GM12872 (cell line): ENCODE measurements at regions not wholly inside any gene's neighbourhood (a gene's known extent, or its start where the extent isn't known, plus 50 kb on each side); places are given as distances from the start of the nearest gene placed in this dataset.

Experiments used
- TF ChIP-seq, protein P1 (sequence below): IDR thresholded peaks from 3 replicates; pipeline ENCODE4 v1.5.1; 2011; ENCODE audit warnings: low read depth, mild to moderate bottlenecking, low read length, moderate library complexity; ENCODE audit not compliant: insufficient read depth

DNA sequence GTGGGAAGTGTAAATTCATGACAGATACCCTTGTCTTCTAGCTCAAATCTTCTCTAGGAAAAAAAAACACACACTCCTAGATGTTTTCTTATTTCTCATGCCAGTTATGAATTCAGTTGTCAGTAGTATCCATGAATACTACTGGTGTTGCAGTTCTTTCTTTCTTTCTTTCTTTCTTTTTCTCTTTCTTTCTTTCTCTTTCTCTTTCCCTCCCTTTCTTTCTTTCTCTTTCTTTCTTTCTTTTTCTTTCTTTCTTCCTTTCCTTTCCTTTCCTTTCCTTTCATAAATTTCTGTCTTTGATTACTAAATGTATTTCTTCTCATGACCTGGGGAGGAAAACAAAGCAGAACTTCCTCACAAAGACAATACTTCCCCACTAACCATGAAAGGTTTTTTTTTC lies 253.8 kb downstream of the PCDH7 start:
- TF ChIP-seq, protein P1, sequence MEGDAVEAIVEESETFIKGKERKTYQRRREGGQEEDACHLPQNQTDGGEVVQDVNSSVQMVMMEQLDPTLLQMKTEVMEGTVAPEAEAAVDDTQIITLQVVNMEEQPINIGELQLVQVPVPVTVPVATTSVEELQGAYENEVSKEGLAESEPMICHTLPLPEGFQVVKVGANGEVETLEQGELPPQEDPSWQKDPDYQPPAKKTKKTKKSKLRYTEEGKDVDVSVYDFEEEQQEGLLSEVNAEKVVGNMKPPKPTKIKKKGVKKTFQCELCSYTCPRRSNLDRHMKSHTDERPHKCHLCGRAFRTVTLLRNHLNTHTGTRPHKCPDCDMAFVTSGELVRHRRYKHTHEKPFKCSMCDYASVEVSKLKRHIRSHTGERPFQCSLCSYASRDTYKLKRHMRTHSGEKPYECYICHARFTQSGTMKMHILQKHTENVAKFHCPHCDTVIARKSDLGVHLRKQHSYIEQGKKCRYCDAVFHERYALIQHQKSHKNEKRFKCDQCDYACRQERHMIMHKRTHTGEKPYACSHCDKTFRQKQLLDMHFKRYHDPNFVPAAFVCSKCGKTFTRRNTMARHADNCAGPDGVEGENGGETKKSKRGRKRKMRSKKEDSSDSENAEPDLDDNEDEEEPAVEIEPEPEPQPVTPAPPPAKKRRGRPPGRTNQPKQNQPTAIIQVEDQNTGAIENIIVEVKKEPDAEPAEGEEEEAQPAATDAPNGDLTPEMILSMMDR = no peak

DNA sequence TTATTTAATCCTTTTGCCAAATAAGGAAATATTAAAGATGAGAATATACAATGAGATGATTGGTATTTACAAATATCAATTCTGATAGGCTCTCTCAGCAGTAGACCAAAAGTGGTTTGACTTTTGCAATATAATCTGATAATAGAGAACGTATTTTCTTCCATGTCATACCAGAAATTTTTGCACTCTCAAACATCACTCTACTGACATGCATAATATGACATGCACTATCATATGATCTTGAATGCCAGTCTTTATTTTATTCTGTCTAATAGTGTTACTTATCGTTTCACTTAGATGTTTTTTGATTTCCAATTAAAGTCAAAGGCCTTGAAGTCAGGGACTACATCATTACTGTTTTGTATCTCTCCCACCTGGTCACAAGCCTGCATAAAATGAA lies 259.2 kb downstream of the PCDH7 start:
- TF ChIP-seq, protein P1 = no peak

DNA sequence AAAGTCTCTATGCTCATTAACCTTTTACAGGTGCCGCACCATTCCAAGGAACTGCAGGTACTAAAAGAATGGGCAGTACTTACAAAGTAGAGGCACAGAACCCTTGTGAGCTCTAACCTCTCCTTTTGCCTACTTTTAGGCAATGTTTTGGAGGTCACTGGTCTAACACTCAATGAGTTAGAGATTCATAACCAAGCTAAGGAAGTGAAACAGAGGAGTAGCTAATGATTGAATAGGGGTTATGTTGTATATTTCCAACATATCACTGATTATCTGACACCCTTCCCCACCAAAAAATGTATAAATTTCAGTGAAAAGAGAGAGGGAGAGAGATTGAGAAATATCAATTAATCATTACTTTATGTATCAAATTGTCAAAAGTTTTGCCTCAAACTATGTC lies 269.3 kb downstream of the PCDH7 start:
- TF ChIP-seq, protein P1 = no peak

DNA sequence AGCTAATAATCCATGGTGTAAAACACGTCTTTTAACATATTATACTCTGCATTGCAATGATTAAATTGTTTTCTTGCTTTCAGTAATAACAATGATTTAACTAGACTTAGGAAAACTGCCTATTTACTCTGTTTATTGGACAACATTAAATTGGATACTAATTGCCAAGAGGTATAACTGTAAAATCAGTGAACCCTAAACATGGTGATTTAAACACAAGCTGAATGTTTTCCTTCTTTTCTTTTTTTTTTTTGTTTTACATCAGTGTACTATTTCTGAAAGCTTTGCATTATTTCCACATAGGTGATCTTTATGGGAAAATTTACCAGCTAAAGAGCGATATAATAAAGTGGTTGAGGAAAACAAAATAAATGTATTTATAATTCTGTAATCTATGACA lies 276.7 kb downstream of the PCDH7 start:
- TF ChIP-seq, protein P1 = no peak

DNA sequence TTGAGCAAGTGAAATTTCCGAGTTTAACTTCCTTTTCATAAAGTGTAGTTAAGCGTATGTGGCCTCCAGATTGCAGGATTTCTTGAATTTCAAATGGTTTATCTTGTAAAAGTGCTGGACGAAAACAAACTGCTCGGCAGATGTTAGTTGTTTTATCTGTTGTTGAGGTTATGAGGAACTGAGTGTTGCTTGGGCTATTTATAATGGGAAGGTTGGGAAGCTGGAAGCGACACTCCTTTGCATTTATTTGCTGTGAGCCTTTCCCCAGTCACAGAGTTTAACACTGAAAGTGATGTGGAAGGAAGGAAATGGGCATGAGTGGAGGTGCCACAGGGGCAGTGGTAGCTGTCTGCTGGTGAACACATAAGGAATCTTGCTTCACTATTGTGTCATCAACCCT lies 284.9 kb downstream of the PCDH7 start:
- TF ChIP-seq, protein P1 = no peak

DNA sequence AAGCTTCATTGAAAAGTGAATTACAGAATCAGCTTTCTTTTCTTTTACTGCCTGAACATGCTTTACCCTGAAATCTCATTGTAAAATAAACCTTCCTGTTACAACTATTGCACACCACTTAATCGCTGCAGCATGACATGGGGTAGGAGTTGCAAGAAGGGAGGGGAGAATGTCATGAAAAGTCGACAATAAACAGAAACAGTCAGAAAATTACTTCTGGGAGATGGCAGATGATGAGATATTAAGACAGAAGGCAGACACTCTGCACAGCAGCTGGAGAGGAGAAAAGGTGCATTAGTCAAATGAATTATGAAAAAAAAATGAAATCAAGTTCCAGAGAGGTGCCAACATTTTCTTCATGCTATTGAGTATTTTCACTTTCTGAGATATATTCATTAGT lies 287.7 kb downstream of the PCDH7 start:
- TF ChIP-seq, protein P1 = no peak

DNA sequence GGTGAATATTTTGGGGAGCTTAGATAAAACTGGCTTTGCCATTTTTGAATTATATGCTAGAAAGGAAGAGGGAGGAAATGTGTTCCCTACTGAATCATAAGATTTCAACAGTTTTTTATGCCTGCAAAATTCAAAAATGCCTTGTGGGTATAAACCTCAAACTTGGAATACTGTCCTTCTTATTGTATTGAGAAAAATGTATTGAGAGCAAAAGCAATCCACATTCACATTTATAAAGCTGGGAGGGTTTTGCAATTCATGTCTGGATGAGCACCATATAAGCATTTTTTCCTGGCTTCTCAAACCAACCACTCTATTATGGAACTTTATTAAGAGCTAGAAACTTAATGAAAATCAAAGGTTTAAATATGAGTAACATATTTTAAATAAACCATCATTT lies 289.8 kb downstream of the PCDH7 start:
- TF ChIP-seq, protein P1 = no peak

DNA sequence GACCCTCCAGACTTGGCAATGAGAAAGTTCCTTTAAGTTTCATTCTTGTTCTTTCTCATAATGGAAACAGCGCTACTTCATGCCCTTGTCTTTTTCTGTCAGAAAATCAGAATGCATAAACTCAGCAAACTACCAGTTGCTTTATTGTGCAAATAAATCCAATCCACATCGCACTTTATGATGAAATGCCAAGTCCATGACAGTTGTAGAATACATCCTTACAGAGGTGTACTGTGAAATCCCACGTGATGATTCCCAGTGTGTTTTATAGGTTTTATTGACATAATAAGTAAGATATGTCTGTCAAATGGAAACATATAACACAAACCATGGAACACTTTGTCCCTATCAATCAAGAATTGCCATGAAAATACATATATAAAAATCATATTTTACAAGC lies 295.0 kb downstream of the PCDH7 start:
- TF ChIP-seq, protein P1 = no peak
